NCI-H1694 treated with DMSO at 0.1 percent for 48 hours (cell line): ENCODE measurements at regions not wholly inside any gene's neighbourhood (a gene's known extent, or its start where the extent isn't known, plus 50 kb on each side); places are given as distances from the start of the nearest gene placed in this dataset.
A peak's percentile ranks its signal among the peaks of the same experiment; 100 is the strongest.
"Not testable (repeated sequence)": the region's sequence is repeated elsewhere in the genome, so short reads cannot be mapped to it uniquely, and the experiment has no call there.

ENCODE experiments used
- DNase-seq: peaks from one replicate; lab custom pipeline; 2025; lab: John Stamatoyannopoulos, UW

- no peak for DNase-seq
Observed at GRCh38 chr1:181257117-181257516, 168.6 kb downstream of the IER5 start.

DNA sequence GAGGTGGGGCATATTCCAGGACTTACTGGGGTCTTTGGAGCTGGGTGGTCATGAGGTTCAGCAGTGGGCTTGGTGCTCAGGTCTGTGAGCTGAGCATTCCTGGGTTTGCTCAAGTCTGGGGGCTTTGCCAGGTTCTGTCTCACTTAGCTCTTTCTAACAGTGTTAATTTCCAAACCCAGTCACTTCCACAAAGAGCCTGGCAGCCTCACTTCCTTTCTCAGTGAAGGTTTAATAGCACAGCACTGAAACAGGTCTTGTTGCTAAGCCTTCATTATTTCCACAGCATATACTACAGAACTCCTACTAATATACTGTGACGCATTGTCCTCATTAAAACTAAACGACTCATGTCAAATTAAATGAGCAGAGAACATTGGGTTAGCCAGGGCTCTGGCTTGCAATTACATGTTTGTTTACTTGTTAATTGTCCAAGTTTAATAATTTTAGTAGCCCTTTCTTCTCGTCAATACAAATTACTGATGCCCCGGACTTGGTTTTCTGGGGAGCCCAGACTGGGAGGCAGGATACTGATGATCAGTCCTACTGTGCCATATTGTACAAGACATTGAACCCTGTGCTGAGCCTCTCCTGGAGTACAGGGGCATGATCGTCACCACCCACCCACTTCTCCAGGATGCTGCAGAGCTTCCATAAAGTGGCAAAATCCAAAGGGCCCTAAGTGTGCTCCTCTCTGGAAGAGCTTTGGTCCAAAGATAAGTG is 170.7 kb downstream of the IER5 start:
- no peak for DNase-seq

- DNase-seq: no peak
Observed at GRCh38 chr1:181260271-181260670, 171.8 kb downstream of the IER5 start.

DNA sequence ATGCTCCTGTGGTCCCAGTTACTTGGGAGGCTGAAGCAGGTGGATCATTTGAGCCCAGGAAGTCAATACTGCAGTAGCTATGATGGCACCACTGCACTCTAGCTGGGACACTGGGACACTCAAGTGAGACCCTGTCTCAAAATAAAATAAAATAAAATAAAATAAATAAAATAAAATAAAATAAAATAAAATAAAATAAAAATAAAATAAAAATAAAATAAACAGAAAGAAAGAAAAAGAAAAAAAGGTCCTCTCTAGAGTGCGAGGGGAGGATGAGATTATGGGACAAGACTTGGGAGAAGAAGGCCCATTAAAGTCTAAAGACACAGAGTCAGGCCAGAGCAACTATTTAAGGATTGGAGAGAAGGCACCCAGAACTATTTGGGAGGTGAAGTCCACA is 172.5 kb downstream of the IER5 start:
- DNase-seq: no peak

- no peak for DNase-seq
Observed at GRCh38 chr1:181262069-181262468, 173.6 kb downstream of the IER5 start.

DNA sequence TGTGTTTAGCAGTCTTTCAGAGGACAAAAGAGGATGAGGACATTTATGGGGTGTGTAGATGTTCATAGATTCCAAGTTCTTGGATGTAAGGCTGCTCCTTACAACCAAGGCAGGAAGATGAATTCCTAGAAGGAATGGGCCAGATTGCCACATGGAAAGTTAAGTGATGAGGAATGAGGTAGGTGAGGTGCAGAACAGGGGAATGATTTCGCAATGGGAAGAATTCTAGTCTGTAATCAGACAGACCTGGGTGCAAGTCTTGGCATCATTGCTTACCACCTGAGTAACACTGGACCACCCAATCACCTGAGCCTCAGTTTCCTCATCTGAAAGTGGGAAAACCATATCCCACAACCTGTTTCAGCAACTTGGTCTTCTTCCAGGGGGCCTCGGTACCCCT is 174.9 kb downstream of the IER5 start:
- no peak for DNase-seq

DNA sequence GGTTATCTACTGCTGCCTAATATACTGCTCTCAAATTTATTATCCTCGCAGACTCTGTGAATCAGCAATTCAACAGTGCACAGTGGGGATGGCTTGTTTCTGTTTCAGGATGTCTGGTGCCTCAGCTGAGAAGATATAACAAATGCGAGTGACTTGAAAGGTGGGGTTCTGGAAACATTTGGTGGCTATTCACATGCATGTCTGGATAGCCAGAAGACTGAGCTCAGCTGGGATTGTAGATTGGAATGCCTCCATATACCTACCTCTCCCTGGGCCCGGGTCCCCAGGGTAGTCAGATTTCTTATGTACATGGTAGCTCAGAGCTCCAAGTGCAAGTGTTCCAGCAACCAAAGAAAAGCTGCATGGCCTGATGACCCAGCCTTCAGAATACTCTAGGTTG is 176.3 kb downstream of the IER5 start:
- DNase-seq: no peak

- DNase-seq: no peak
Observed at GRCh38 chr1:181284978-181285377, 196.5 kb downstream of the IER5 start.

DNA sequence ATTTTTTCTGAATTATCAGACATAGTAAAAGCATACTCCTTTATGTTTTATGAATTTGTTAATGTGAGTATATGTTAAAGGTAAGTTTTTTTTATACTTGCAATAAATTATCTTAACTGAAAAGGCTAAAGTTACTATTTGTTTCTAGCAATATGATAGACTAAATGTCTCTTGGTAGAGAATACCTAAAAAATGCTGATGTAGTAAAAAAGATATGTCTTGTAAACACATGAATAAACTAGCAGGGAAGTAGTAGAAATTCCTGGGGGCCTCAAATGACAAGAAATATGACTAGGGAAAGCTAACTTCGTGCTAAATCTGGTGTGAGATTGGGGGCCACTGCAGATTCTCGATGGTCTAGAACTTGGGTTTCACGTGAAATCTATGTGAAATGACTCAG is 188.1 kb upstream of the CACNA1E start:
- DNase-seq: no peak

DNA sequence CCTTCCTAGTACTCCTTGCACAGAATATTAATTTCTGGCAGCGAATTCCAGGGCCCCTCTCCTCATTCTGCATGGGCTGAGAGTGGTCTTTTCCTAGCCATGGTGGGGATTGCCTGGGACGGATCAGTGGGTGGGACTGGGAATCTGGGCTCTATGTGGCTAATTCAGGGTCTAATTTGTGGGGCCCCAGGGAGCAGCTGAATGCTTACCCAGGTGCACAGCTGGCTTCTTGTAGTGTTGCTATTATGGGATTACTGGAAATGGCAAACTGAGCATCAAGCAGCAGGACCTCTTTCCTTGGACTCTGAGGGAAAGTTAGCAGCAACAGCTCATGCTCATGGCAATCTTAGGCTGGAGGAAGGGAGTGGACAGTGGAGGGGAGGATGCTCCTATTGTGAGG is 187.1 kb upstream of the CACNA1E start:
- no peak for DNase-seq

- no peak for DNase-seq
Observed at GRCh38 chr1:181308098-181308497, 175.2 kb upstream of the CACNA1E start.

- DNase-seq: no peak
Observed at GRCh38 chr1:181310560-181310959, 172.8 kb upstream of the CACNA1E start.

- peak; percentile 36 for DNase-seq
Observed at GRCh38 chr1:181312946-181313345, 170.4 kb upstream of the CACNA1E start.

DNA sequence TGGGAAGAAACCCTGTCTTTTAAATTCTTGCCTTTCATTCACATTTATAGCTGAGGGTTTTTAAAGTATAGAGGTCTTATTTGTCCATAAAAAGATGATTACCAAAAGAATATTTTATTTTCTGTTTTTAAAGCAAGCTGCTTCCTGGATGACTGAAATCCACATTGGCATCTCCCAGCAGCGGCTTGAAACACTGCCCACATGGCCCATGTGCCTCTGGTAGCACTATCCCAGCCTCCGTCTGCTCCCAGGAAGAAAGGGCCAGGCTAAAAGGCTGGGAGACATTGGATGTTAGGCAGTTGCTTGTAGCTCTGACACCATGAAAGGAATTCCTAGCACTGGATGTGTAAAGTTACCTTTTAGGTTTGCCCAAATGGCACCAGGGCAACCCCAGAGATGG is 169.9 kb upstream of the CACNA1E start:
- DNase-seq: no peak

GRCh38 chr1:181314010-181314409 is 169.3 kb upstream of the CACNA1E start:
- DNase-seq: no peak

DNA sequence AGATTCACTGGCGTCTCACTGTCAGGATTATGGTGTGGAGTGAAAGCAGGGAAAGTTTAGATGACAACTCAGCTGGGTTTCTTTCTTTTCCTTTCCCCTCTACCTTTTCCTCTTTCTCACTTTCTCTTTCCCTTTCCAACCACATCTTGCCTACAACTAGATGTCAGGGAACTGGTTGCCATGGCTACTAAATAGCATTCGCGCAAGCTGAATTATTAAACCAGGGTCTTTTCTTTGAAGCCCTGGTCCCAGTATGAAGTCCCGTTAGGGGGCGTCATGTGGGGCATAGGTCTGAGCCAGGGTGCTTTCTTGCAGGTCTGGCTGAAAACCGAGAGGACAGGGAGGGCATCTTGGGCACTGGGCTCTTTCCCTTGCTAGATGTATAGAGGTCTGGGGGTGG is 168.4 kb upstream of the CACNA1E start:
- DNase-seq: peak; percentile 5

DNA sequence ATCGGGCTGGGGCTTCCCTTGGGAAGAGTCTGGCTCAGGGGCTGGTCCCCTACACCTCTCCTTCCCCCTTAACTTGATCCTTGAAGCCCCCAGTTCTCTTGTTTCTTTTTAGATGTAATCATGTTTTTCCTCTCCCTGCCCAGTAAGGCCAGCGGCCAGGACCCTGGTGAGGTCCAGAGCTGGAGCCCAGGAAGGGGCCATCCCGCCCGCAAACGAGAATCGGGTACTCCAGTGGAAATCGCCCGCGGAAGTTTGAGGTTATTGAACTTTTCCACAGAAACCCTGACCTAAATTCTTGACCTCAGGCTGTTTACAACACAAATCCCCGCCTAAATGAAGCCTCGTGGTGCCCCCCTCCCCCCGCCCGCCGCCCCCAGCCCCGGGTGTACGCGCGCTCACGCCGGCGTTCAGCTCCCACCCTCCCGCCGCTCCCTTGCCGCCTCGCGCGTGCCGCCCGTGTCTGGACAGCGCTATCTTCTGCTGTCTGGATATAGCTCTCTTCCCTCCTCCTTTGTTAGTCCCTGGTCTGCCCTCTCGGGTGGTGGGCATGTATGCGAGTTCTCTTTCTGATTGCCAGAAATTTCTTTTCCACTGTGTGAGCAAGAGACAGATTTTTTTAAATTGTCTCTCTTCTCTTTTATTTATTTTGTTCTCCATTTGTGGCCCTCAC is 165.9 kb upstream of the CACNA1E start:
- DNase-seq: peak; percentile 38

GRCh38 chr1:181318022-181318857 is 165.1 kb upstream of the CACNA1E start:
- DNase-seq: peak; percentile 17

DNA sequence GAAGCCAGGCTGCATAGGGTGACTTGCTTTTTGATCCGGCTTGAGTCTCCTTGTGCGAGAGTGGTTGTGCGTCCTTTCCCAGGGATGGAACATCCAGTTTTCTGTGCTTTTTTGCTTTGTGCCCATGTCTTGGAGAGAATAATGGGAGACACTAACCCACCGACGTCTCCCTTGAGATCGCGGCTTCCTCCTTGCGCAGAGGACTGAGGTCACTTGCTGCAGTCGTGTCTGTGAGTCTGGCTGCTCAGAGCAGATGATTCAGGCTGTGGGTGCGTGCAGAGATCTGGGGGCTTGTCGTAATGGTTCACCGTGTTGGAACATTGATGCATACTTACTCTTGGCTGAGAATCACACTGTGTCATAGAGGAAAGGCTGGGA is 164.5 kb upstream of the CACNA1E start:
- no peak for DNase-seq

DNA sequence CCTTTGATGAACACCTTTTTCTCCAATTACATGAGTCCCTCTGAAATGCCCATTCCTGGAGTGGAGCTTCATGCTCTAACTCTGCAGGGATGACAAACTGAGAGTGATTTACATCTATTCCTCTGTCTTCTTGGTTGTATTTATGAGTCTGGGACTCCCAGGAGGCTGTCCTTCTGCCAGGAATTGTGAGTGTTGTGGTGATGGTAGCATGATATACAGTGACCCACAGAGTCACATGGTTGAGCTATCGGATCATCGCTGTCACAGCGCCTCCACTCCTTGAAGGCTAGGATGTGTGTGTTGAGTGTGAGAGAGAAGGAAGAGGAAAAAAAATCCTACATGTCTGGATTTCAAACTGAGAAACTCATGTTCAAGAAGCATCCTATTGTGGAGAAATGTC is 163.4 kb upstream of the CACNA1E start:
- DNase-seq: no peak

GRCh38 chr1:181324797-181325616 is 158.3 kb upstream of the CACNA1E start:
- no peak for DNase-seq

GRCh38 chr1:181325765-181326164 is 157.6 kb upstream of the CACNA1E start:
- not testable (repeated sequence) for DNase-seq
